OCI-LY3 (cell line): ENCODE measurements at regions not wholly inside any gene's neighbourhood (a gene's known extent, or its start where the extent isn't known, plus 50 kb on each side); places are given as distances from the start of the nearest gene placed in this dataset.

Source experiments
- H2AFZ ChIP-seq: fragments of 200-600, 300-600 bp; shearing (Covaris generic); 2 replicates; pipeline ENCODE4 v1.6.0; 2014; ENCODE audit warnings: antibody characterized with exemption, low read depth, low read length
- H3K27ac ChIP-seq: fragments of 200-600, 300-600 bp; sonication (generic); 2 replicates; pipeline ENCODE4 v1.5.1; 2014; ENCODE audit warnings: mild to moderate bottlenecking, low read length, moderate library complexity, mixed read lengths
- H3K27me3 ChIP-seq: fragments of 200-600, 300-600 bp; sonication (generic); 2 replicates; pipeline ENCODE4 v1.6.1; 2014; ENCODE audit warnings: low read depth, low read length, mixed read lengths
- H3K36me3 ChIP-seq: fragments of 200-600, 300-600 bp; sonication (generic); replicated peaks from 2 replicates; pipeline ENCODE3; 2014; ENCODE audit warnings: low read depth, low read length, mixed read lengths
- H3K4me1 ChIP-seq: fragments of 300-600, 200-600 bp; sonication (generic); 2 replicates; pipeline ENCODE4 v1.6.1; 2014; ENCODE audit warnings: low read length, mixed read lengths
- H3K4me2 ChIP-seq: fragments of 200-600, 300-600 bp; sonication (generic); 2 replicates; pipeline ENCODE4 v1.6.1; 2014; ENCODE audit warnings: low read length, mixed read lengths
- H3K4me3 ChIP-seq: fragments of 300-600, 200-600 bp; sonication (generic); 2 replicates; pipeline ENCODE4 v1.5.1; 2014; ENCODE audit warnings: antibody characterized with exemption, mild to moderate bottlenecking, low read length, moderate library complexity
- H3K79me2 ChIP-seq: fragments of 300-600, 200-600 bp; shearing (Covaris generic); 2 replicates; pipeline ENCODE4 v1.6.1; 2014; ENCODE audit warnings: mild to moderate bottlenecking, low read length, mixed read lengths
- H3K9ac ChIP-seq: fragments of 300-600, 200-600 bp; shearing (Covaris generic); 2 replicates; pipeline ENCODE4 v1.6.0; 2014; ENCODE audit warnings: mild to moderate bottlenecking, low read length, moderate library complexity
- H3K9me3 ChIP-seq: fragments of 200-600, 300-600 bp; shearing (Covaris generic); 2 replicates; pipeline ENCODE4 v1.6.1; 2014; ENCODE audit warnings: low read length, mixed read lengths; ENCODE audit not compliant: insufficient read depth
- H4K20me1 ChIP-seq: fragments of 200-600, 300-600 bp; sonication (generic); 2 replicates; pipeline ENCODE4 v1.6.1; 2016; ENCODE audit warnings: low read length, mixed read lengths; ENCODE audit not compliant: insufficient read depth
- EZH2phosphoT487 ChIP-seq: fragments of 200-600 bp; shearing (Covaris generic); IDR thresholded peaks from 2 replicates; pipeline ENCODE4 v1.6.1; 2018; ENCODE audit warnings: antibody characterized with exemption, mixed run types, low read depth
- TF ChIP-seq, protein P1 (sequence below): fragments of 200-600, 300-600 bp; sonication (generic); IDR thresholded peaks from 2 replicates; pipeline ENCODE4 v1.5.1; 2014; ENCODE audit warnings: antibody characterized with exemption, low read length, low read depth

DNA sequence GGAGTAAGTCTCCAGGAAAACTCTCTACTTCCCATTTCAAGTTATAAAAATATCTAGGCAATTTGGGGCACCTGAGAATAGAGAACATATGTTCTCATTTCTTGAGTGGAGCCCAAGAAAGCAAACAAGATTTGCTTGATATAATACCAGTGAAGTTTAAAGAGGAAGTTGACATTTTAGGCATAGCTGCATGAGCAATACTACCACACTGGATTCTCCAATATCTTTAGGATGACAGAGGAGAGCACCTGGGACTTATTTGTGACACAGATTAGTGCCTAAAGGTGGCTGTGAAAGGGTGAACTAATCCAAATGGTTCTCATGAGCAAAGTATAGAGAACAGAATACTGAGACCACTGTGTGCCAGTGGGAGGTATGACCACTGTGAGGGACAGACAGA lies 423.5 kb upstream of the RIOK2 start:
- Histone ChIP-seq H3K4me3 (no peak overlapping the region), H3K4me2 (no peak overlapping the region), H3K27ac (no peak overlapping the region), H3K9ac (no peak overlapping the region), H4K20me1 (no peaks in the 10 kb centered on the region), H3K9me3 (no peaks in the 10 kb centered on the region), H3K36me3 (no peaks in the 10 kb centered on the region), H3K79me2 (no peaks in the 10 kb centered on the region), H3K27me3 (no peaks in the 10 kb centered on the region), H3K4me1 (no peaks in the 10 kb centered on the region), H2AFZ (no peak overlapping the region)
- no peak for TF ChIP-seq EZH2phosphoT487
- TF ChIP-seq, protein P1, sequence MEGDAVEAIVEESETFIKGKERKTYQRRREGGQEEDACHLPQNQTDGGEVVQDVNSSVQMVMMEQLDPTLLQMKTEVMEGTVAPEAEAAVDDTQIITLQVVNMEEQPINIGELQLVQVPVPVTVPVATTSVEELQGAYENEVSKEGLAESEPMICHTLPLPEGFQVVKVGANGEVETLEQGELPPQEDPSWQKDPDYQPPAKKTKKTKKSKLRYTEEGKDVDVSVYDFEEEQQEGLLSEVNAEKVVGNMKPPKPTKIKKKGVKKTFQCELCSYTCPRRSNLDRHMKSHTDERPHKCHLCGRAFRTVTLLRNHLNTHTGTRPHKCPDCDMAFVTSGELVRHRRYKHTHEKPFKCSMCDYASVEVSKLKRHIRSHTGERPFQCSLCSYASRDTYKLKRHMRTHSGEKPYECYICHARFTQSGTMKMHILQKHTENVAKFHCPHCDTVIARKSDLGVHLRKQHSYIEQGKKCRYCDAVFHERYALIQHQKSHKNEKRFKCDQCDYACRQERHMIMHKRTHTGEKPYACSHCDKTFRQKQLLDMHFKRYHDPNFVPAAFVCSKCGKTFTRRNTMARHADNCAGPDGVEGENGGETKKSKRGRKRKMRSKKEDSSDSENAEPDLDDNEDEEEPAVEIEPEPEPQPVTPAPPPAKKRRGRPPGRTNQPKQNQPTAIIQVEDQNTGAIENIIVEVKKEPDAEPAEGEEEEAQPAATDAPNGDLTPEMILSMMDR: no peak

DNA sequence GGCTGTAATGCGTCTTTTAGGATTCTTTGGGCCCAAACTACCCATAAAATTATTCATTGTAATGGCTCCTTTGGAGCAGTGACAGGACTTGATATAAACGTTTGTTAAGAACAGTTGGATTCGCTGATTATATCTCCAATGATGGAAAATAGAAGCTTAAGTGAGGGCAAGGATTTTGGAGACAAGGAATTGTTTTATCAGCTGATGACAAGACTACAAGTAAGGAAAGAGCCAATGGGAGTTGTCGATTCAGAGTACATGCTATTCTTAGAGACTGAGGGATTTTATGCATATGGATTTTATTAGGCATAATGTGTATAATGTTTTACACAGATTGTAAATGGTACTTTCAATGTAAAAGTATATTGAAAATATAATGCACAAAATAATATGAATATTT lies 425.5 kb upstream of the RIOK2 start:
- Histone ChIP-seq H3K79me2 (no peaks in the 10 kb centered on the region), H3K4me1 (no peaks in the 10 kb centered on the region), H3K36me3 (no peaks in the 10 kb centered on the region), H3K9ac (no peak overlapping the region), H3K4me3 (no peak overlapping the region), H4K20me1 (no peaks in the 10 kb centered on the region), H3K4me2 (no peak overlapping the region), H3K27ac (no peak overlapping the region), H3K27me3 (no peaks in the 10 kb centered on the region), H3K9me3 (no peaks in the 10 kb centered on the region), H2AFZ (no peak overlapping the region)
- no peak for TF ChIP-seq EZH2phosphoT487
- TF ChIP-seq, protein P1: no peak

DNA sequence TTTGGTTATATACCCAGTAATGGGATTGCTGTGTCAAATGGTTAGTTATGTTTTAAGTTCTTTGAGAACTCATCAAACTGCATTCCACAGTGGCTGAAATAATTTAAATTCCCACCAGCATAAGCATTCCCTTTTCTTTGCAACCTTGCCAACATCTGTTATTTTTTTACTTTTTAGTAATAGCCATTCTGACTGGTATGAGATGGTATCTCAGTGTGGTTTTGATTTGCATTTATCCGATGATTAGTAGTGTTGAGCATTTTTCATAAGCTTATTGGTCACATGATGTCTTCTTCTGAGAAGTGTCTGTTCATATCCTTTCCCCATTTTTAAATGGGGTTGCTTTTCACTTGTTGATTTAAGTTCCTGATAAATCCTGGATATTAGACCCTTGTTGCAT lies 435.7 kb upstream of the RIOK2 start:
- no peak overlapping the region for H3K4me2 ChIP-seq
- no peaks in the 10 kb centered on the region for H3K79me2 ChIP-seq
- no peak overlapping the region for H3K4me3 ChIP-seq
- no peaks in the 10 kb centered on the region for H4K20me1 ChIP-seq
- TF ChIP-seq EZH2phosphoT487: no peak
- TF ChIP-seq, protein P1: no peak
- no peaks in the 10 kb centered on the region for H3K9me3 ChIP-seq
- H3K36me3 ChIP-seq: no peaks in the 10 kb centered on the region
- H3K27me3 ChIP-seq: no peaks in the 10 kb centered on the region
- H3K4me1 ChIP-seq: no peaks in the 10 kb centered on the region
- H2AFZ ChIP-seq: no peak overlapping the region
- H3K9ac ChIP-seq: no peak overlapping the region
- H3K27ac ChIP-seq: no peak overlapping the region

DNA sequence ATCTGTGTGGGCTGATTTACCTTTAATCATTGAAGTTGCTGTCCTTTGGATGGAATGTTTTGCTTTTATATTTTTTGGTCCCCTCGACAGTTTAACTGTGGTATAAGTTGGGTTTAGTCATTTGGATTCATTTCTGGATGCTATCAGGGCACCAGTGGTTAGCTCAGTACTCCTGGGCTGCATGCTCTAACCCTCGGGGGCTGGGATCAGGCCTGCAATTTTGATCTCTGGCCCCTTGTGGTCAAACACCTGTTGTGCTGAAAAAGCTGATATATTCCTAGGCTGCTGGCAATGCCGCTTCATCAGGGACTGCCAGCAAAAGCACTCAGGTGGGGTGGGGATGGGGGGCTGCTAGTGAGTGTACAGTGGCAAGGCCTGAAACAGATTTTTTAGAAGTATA lies 440.4 kb upstream of the RIOK2 start:
- H3K27ac ChIP-seq: no peak overlapping the region
- H2AFZ ChIP-seq: no peak overlapping the region
- H3K9ac ChIP-seq: no peak overlapping the region
- no peak overlapping the region for H3K4me2 ChIP-seq
- no peak overlapping the region for H3K4me3 ChIP-seq
- no peaks in the 10 kb centered on the region for H3K27me3 ChIP-seq
- TF ChIP-seq, protein P1: no peak
- no peak for TF ChIP-seq EZH2phosphoT487
- no peaks in the 10 kb centered on the region for H3K36me3 ChIP-seq
- H3K9me3 ChIP-seq: no peaks in the 10 kb centered on the region
- no peaks in the 10 kb centered on the region for H4K20me1 ChIP-seq
- no peaks in the 10 kb centered on the region for H3K79me2 ChIP-seq
- no peaks in the 10 kb centered on the region for H3K4me1 ChIP-seq
